ENCODE measurements at regions not wholly inside any gene's neighbourhood (a gene's known extent, or its start where the extent isn't known, plus 50 kb on each side); places are given as distances from the start of the nearest gene placed in this dataset.

DNA sequence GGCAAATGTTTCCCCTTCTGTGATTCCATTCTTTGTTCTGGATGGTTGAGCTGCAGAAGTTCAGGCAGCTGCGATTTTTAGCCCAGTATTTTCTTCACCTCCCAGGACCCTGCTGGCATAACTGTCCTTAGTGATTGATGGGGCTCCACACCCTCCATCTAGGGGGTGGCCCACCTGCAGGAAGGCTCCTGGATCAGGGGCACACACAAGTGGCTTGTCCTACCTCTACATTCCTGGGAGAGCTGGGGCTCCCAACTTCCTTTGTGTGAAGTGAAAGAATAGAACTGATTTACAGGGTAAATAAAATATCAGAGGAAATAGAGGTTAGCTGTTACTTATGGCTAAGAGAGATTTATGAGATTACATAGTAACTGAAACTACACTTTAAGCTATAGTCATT, 129.5 kb upstream of the MAP3K7 start:
- ChIA-PET POLR2A (no interaction called here), CTCF (no interaction called here)
- no peak for DNase-seq
- H3K36me3 Mint-ChIP-seq (ENCODE audit: low read depth): no peaks in the 10 kb centered on the region
- H3K4me3 Mint-ChIP-seq: no peak overlapping the region
- peaks cover 31% of the 10 kb centered on the region for H3K27me3 Mint-ChIP-seq
- no peaks in the 10 kb centered on the region for H3K4me1 Mint-ChIP-seq
- H3K27ac Mint-ChIP-seq: no peak overlapping the region
- H3K9me3 Mint-ChIP-seq: no peaks in the 10 kb centered on the region

DNA sequence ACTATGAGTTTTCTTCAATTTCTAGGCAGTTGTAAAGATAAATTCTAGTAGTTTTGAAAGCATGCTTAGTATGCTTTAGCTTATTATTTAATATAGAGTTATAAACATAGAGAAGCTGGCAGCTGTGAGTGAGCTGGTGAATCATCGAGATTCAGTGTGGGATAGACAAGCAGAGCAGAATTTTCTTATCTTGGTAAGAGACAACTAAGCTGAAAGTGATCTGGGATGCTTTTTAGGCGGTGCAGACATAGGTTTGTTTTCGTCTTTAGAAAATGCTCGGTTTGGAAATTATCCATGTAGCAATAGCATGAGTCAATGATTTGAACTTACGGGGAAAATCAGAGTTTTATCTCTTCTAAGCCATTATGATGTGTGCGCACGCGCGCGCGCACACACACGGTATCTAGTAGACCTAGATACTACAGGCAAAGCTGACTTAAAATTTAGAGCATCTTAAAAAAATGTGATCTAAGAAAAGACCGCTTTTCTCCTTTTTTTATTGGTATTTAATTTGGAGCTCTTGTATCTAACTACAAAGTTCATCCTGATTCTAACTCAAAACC, 128.3 kb upstream of the MAP3K7 start:
- POLR2A ChIA-PET: no interaction called here
- Mint-ChIP-seq H3K4me3 (no peak overlapping the region), H3K36me3 (ENCODE audit: low read depth) (no peaks in the 10 kb centered on the region), H3K9me3 (no peaks in the 10 kb centered on the region), H3K4me1 (no peaks in the 10 kb centered on the region), H3K27ac (no peak overlapping the region), H3K27me3 (peaks cover 36% of the 10 kb centered on the region)
- CTCF ChIA-PET: interaction anchor here (1.2 kb wide), 1 partner anchor 11 kb away, joined by 4 read pairs; no protein-coding TSS in a partner anchor
- no peak for DNase-seq

DNA sequence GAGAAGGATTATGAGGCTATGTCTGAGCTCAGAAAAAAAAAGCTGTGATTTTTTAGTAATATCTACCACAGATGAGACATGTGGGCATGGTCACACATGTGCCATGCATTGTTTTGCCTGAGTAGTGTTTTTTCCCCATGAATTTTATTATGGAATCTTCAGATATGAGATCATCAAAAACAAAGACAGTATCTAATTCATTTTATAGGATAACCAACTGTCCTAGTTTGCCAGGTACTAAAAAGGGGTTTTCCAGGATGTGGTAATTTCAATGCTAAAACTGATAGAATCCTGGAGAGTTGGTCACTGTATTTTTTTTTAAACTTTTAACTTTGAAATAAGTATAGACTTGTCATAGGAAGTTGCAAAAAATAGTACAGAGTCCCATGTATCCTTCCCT, 127.4 kb upstream of the MAP3K7 start:
- no peaks in the 10 kb centered on the region for H3K4me1 Mint-ChIP-seq
- peaks cover 33% of the 10 kb centered on the region for H3K27me3 Mint-ChIP-seq
- DNase-seq: no peak
- no peak overlapping the region for H3K27ac Mint-ChIP-seq
- CTCF ChIA-PET: interaction anchor here (0.7 to 1.2 kb wide), 2 partner anchors 12 to 28 kb away, joined by 3 to 4 read pairs; no protein-coding TSS in a partner anchor
- POLR2A ChIA-PET: no interaction called here
- H3K36me3 Mint-ChIP-seq (ENCODE audit: low read depth): no peaks in the 10 kb centered on the region
- no peaks in the 10 kb centered on the region for H3K9me3 Mint-ChIP-seq
- no peak overlapping the region for H3K4me3 Mint-ChIP-seq

DNA sequence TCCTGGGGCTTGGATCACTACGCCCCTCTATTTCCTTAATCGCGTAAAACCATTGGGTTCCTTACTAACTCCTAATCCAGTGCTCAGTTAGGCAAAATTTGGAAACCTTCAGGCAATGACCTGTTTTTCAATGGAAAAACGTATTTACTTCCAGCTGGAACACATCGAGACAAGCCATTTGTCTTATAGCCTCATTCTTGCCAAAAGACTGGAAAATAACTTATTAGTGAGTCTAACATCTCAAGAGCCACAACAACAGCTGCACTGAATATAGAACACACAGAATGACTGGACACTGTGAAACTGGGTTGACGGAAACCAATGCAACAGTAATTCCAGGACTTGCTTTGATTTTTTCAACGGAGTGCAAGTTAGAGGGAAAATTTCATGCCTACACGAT, 125.2 kb upstream of the MAP3K7 start:
- Mint-ChIP-seq H3K9me3 (no peaks in the 10 kb centered on the region), H3K27ac (no peak overlapping the region), H3K27me3 (peaks cover 31% of the 10 kb centered on the region), H3K4me3 (no peak overlapping the region), H3K36me3 (ENCODE audit: low read depth) (no peaks in the 10 kb centered on the region), H3K4me1 (no peaks in the 10 kb centered on the region)
- ChIA-PET CTCF (no interaction called here), POLR2A (no interaction called here)
- DNase-seq: no peak

DNA sequence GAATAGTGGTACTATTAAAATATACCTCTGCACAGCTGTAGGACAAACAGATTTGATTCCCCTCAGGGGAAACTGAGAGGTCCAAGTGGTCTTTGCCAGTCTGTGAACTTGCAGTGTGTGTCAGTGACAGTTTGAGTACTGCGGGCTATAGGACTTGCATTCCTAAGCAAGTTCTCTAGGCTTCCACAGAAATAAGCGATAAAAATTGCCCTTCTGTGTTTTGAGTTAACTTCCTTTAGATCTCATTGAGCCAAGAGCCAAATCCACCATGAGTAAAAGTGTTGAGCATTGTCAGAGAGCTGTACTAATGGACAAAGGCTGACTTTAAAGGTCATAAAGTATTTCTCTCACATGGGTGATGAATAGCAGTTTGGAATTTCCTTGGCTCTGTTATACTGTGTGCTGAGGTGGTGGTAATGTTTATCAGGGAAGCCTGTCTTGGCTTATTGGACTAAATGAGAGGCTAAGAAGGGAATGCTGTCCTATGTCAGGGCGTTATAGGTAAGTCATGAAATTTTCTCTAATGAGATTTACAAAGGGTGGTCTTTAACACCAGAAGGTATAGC, 122.6 kb upstream of the MAP3K7 start:
- Mint-ChIP-seq H3K4me3 (no peak overlapping the region), H3K27ac (no peak overlapping the region), H3K36me3 (ENCODE audit: low read depth) (no peaks in the 10 kb centered on the region), H3K4me1 (no peaks in the 10 kb centered on the region), H3K9me3 (no peaks in the 10 kb centered on the region), H3K27me3 (peaks cover 21% of the 10 kb centered on the region)
- POLR2A ChIA-PET: no interaction called here
- CTCF ChIA-PET: no interaction called here
- no peak for DNase-seq

DNA sequence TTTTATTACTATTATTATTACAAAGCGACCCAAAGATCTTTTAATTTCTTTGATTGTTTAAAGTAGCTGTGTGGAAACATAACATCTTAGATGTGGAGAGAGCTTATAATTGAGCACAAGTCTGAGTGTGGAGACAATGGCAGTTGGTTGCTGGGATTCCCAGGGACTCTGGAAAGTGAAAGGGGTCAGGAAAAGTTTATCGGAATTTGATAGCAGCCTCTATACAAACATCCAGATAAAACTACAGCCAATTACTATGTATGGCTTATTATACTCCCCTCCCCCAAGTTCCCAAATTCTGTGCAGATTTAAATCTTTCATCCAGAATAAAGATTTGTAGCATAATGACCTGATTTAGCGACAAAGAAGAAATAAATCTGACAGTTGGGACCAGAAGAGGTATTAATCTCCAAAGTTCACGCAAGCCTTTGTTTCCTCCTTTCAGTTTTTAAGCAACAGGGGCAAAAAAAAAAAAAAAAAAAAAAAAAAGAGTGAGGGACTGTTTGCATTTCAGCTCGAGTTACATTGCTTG, 121.4 kb upstream of the MAP3K7 start:
- CTCF ChIA-PET: no interaction called here
- POLR2A ChIA-PET: no interaction called here
- H3K36me3 Mint-ChIP-seq (ENCODE audit: low read depth): no peaks in the 10 kb centered on the region
- H3K4me3 Mint-ChIP-seq: no peak overlapping the region
- H3K27me3 Mint-ChIP-seq: peaks cover 21% of the 10 kb centered on the region
- H3K9me3 Mint-ChIP-seq: no peaks in the 10 kb centered on the region
- H3K4me1 Mint-ChIP-seq: no peaks in the 10 kb centered on the region
- no peak overlapping the region for H3K27ac Mint-ChIP-seq
- no peak for DNase-seq

DNA sequence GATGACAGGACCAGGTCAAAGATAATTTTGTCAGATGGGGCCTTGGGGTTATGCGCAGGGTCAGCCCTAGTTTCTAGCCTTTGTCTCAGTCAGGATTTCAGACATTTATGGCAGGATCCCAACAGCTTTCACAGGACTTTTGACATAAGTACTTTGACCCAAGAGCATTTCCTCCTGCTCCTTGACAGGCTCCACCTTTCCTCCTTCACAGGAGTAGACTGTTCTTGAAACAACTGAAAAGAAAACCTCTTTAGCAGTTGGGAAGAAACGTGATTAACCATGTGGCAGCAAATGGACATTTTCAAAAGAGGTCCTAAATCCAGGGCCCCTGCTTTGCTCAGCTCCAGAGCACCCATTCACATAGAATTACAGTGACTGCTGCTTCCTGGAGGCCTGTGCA, 120.4 kb upstream of the MAP3K7 start:
- no peak for DNase-seq
- ChIA-PET POLR2A (no interaction called here), CTCF (no interaction called here)
- Mint-ChIP-seq H3K27me3 (peaks cover 16% of the 10 kb centered on the region), H3K9me3 (no peaks in the 10 kb centered on the region), H3K4me1 (no peaks in the 10 kb centered on the region), H3K36me3 (ENCODE audit: low read depth) (no peaks in the 10 kb centered on the region), H3K4me3 (no peak overlapping the region), H3K27ac (no peak overlapping the region)

DNA sequence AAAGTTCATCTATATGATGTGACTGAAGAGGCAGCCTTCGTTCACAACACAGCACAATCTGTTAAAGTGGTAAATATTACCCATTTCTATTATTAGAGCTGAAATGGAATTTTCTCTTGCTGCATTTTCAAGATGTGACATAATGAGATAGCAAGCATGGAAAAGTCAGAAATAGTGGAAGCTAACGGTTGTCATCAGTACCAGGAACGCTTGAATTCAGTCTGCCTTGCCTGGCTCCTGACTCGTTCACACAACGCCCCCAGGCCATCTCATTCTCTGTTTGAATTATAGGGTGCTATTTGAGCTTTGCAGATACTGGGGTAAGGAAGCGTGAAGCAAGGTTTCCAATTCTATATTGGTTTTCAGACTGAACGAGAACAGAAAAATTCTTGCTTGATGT, 116.5 kb upstream of the MAP3K7 start:
- DNase-seq: no peak
- Mint-ChIP-seq H3K4me3 (no peak overlapping the region), H3K27me3 (peaks cover 14% of the 10 kb centered on the region), H3K36me3 (ENCODE audit: low read depth) (no peaks in the 10 kb centered on the region), H3K27ac (no peak overlapping the region), H3K9me3 (no peaks in the 10 kb centered on the region), H3K4me1 (peaks cover 10% of the 10 kb centered on the region)
- CTCF ChIA-PET: no interaction called here
- POLR2A ChIA-PET: no interaction called here

DNA sequence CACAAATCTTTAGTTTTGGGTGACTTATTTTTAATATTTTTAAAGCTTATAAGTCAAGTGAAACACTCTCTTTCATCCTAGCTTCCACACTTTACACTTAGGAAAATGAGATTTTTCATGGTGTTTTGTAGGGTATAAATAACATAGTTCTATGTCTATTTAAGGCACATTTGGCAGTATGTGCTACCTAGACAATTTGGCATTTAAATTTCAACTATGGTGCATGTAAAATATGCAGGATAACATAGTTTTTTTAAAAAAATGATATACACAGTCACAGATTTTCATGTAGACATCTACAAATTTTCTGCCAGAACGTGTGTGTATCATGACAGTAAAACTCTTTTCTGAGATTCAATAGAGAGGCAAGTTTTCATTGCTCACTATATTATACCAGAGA, 115.1 kb upstream of the MAP3K7 start:
- Mint-ChIP-seq H3K4me1 (peaks cover 10% of the 10 kb centered on the region), H3K36me3 (ENCODE audit: low read depth) (no peaks in the 10 kb centered on the region), H3K27me3 (peaks cover 16% of the 10 kb centered on the region), H3K9me3 (no peaks in the 10 kb centered on the region), H3K27ac (no peak overlapping the region), H3K4me3 (no peak overlapping the region)
- ChIA-PET POLR2A (no interaction called here), CTCF (no interaction called here)
- DNase-seq: no peak

DNA sequence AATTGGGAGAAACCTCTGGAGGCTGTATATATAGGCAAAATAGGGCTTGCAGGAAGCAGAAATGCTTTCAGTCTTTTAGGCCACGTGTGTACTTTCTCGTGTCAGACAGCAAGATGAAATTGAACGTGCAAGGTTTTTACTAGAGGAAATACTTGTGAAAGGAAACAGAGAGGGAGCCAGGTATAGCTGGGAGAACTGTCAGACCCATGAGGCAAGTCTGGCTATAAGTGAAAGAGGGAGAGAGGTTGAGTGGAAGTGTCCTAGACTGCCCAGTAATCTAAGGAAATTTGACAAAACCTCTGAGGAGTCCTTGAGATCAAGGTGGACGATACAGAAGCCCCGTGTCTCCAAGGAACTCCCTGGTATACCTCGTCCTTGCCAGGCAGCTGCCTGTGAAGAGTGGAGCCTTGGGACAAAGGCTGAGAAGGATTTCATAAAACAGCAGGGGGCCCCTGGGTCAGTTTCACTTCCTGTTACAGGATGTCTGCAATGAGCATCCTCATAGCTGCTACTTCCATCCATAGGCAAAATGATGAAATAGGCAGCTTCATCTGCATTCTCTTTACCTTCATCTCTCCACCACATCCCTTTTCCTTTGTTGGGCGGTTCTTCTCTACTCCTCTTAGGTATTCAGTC, 114.4 kb upstream of the MAP3K7 start:
- POLR2A ChIA-PET: no interaction called here
- Mint-ChIP-seq H3K27ac (no peak overlapping the region), H3K36me3 (ENCODE audit: low read depth) (no peaks in the 10 kb centered on the region), H3K4me3 (no peak overlapping the region), H3K27me3 (peaks cover 17% of the 10 kb centered on the region), H3K4me1 (peaks cover 10% of the 10 kb centered on the region), H3K9me3 (no peaks in the 10 kb centered on the region)
- CTCF ChIA-PET: no interaction called here
- DNase-seq: peak; percentile 13

DNA sequence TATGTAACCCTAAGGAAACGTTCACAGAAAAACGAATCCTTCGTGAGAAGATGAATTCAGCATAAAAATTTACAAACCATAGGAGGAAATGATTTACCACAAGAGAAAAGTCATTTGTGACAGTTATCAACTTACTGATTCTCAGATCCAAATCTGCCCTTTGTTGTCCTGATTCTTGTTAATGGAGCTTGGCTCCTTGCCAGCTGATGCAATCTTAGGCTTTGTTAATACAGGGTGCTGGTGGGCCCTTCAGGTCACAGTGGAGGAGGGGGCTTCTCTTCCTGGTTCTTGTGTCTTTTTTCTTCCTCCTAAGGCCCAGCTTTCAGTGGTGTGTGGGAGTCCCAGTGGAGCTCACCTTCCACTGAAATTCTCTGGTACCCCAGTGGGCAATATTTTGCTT, 108.4 kb upstream of the MAP3K7 start:
- ChIA-PET CTCF (no interaction called here), POLR2A (no interaction called here)
- H3K27ac Mint-ChIP-seq: no peak overlapping the region
- no peak for DNase-seq
- no peaks in the 10 kb centered on the region for H3K36me3 Mint-ChIP-seq (ENCODE audit: low read depth)
- no peak overlapping the region for H3K4me3 Mint-ChIP-seq
- H3K27me3 Mint-ChIP-seq: peaks cover 18% of the 10 kb centered on the region
- no peaks in the 10 kb centered on the region for H3K4me1 Mint-ChIP-seq
- no peaks in the 10 kb centered on the region for H3K9me3 Mint-ChIP-seq

DNA sequence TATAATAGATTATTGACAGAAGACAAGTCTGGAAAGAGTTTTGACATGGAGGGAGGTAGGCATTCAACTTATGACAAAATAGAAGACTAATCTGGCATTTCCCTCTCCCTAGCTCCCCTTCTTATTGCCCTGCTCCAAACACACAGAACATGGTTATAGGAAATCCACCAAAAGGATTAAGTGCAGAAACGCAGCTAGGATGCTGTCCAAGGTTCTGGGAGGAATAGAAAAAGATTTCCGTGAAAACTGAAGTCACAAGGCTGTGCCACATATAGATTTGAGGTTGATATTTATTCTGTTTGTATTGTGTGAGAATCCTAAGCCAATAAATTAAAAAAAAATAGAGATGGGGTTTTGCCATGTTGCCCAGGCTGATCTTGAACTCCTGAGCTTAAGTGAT, 107.9 kb upstream of the MAP3K7 start:
- no peak for DNase-seq
- no peaks in the 10 kb centered on the region for H3K9me3 Mint-ChIP-seq
- H3K27ac Mint-ChIP-seq: no peak overlapping the region
- H3K36me3 Mint-ChIP-seq (ENCODE audit: low read depth): no peaks in the 10 kb centered on the region
- ChIA-PET POLR2A (no interaction called here), CTCF (no interaction called here)
- no peaks in the 10 kb centered on the region for H3K4me1 Mint-ChIP-seq
- H3K27me3 Mint-ChIP-seq: peaks cover 16% of the 10 kb centered on the region
- H3K4me3 Mint-ChIP-seq: no peak overlapping the region

DNA sequence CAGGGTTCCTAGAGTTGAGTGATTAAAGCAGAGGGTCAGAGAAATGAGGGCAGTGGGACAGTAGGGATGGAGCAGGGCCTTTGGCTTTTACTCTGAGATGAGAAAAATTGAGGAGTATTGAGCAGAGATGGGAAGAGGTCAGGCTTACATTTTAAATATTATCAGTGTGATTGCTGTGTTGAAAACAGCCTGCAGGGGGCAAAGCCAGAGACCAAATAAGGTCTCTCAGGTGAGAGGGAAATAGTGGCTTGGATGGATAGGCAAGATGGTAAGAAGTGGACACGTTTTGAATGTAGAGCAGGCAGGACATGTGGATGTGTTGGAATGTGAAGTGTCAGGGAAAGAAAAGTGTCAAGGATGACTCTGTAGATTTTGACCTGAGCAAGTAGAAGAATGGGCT, 105.0 kb upstream of the MAP3K7 start:
- H3K4me1 Mint-ChIP-seq: no peaks in the 10 kb centered on the region
- CTCF ChIA-PET: no interaction called here
- POLR2A ChIA-PET: no interaction called here
- no peak overlapping the region for H3K4me3 Mint-ChIP-seq
- H3K27ac Mint-ChIP-seq: no peak overlapping the region
- no peaks in the 10 kb centered on the region for H3K36me3 Mint-ChIP-seq (ENCODE audit: low read depth)
- DNase-seq: no peak
- H3K27me3 Mint-ChIP-seq: peaks cover 12% of the 10 kb centered on the region
- H3K9me3 Mint-ChIP-seq: no peaks in the 10 kb centered on the region

DNA sequence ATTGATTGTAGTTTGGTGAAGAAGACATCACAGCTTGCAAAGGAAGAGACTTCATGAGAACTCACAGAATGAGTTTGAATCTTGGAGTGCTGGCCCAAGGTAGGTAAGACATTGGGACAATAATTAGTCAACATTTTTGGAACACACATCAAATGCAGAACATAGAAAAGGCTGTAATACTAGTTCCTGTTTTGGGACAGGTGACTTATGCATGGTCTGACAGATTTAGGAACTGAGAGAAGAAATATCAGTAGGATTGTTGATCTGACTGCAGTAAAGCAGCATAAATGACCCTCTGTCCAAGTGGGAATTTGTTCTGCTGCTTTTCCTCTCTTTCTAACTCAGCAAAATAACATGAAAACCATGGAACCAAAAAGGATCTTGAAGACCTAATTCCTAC, 102.3 kb upstream of the MAP3K7 start:
- Mint-ChIP-seq H3K27ac (no peak overlapping the region), H3K4me3 (no peak overlapping the region), H3K4me1 (no peaks in the 10 kb centered on the region), H3K9me3 (no peaks in the 10 kb centered on the region), H3K36me3 (ENCODE audit: low read depth) (no peaks in the 10 kb centered on the region), H3K27me3 (peaks cover 16% of the 10 kb centered on the region)
- no peak for DNase-seq
- ChIA-PET CTCF (no interaction called here), POLR2A (no interaction called here)
